ENCODE measurements at regions not wholly inside any gene's neighbourhood (a gene's known extent, or its start where the extent isn't known, plus 50 kb on each side); places are given as distances from the start of the nearest gene placed in this dataset.

DNA sequence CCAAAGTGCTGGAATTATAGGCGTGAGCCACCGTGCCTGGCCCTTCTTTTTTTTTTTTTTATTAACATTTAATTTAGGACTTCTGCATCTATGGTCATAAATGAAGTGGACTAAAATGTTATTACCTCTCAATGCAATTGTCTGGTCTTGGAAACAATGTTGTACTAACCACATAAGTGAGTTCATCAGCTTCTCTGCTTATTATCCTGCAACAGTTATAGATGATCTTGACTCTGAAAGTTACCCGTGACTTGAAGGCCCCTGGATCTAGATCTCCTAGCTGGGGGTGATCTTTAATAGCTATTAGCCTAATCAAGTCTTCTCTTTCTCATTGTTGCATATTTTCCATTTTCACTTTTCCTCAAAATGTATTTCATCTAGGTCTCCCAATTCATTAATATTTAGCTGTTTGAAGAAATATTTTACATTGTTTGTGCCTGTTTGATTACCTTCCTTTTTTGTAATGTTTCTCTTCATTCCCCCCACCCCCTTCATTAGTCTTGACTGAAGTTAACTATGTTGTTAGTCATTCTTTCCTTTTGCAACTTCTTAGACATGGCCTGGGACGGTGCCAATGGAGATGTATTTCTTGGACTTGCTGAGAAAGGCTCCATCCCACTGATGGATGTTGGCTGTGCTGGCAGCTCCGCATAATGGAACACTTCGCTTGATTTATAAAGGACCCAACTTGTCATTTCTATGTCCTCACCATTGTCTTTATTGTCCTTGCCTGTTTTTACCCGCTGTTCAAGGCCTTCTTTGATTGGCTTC, 141.6 kb upstream of the RIOK3 start:
- peak; percentile 54 for DNase-seq (ENCODE audit: low spot score)
- Histone ChIP-seq H3K9me2 (replicated peaks; ENCODE audit: insufficient read depth) (no peaks in the 10 kb centered on the region), H2AFZ (no peak overlapping the region), H3K36me3 (replicated peaks; ENCODE audit: insufficient read depth, low read depth) (no peaks in the 10 kb centered on the region), H3K27ac (no peak overlapping the region), H3K27me3 (no peaks in the 10 kb centered on the region), H3K79me2 (no peaks in the 10 kb centered on the region), H3K4me3 (no peak overlapping the region), H4K20me1 (ENCODE audit: insufficient read depth, poor library complexity, severe bottlenecking) (no peaks in the 10 kb centered on the region), H3K4me2 (no peak overlapping the region), H3K9me3 (ENCODE audit: low read depth) (no peaks in the 10 kb centered on the region), H3K4me1 (ENCODE audit: insufficient read depth) (no peaks in the 10 kb centered on the region)
- 91% methylated on average over 7 of the region's 7 CpGs for WGBS (ENCODE audit: low lambda C conversion rate, missing lambda C conversion rate)
- TF ChIP-seq EZH2phosphoT487 (IDR thresholded peaks at IDR 0.05; ENCODE audit: low read depth, severe bottlenecking, unreplicated experiment) (no peak), EZH2 (IDR thresholded peaks at IDR 0.05; ENCODE audit: borderline replicate concordance) (no peak)
- TF ChIP-seq, protein P1, sequence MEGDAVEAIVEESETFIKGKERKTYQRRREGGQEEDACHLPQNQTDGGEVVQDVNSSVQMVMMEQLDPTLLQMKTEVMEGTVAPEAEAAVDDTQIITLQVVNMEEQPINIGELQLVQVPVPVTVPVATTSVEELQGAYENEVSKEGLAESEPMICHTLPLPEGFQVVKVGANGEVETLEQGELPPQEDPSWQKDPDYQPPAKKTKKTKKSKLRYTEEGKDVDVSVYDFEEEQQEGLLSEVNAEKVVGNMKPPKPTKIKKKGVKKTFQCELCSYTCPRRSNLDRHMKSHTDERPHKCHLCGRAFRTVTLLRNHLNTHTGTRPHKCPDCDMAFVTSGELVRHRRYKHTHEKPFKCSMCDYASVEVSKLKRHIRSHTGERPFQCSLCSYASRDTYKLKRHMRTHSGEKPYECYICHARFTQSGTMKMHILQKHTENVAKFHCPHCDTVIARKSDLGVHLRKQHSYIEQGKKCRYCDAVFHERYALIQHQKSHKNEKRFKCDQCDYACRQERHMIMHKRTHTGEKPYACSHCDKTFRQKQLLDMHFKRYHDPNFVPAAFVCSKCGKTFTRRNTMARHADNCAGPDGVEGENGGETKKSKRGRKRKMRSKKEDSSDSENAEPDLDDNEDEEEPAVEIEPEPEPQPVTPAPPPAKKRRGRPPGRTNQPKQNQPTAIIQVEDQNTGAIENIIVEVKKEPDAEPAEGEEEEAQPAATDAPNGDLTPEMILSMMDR (IDR thresholded peaks at IDR 0.05; ENCODE audit: poor library complexity), result no peak

DNA sequence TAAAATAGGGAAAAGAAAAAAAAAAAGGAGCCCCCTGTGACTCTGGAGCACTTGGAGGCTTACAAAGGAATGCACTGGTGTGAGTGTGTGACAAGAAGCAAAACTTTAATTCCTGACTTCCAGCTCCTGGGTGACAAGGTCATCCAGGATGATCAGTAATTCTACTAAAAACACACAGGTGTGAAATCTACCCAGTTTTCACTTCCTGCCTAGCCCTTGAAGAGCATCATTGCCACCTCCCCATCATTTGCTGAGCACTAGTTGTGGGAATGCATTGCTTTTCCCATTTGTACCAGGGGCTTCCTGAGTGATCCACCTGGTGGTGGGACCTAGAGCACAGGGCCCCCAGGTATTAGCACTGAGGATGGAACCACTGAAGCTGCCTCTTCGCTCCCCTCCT, 139.7 kb upstream of the RIOK3 start:
- Histone ChIP-seq H3K4me2 (no peak overlapping the region), H3K27me3 (no peaks in the 10 kb centered on the region), H4K20me1 (ENCODE audit: insufficient read depth, poor library complexity, severe bottlenecking) (no peaks in the 10 kb centered on the region), H3K9me2 (replicated peaks; ENCODE audit: insufficient read depth) (no peaks in the 10 kb centered on the region), H3K36me3 (replicated peaks; ENCODE audit: insufficient read depth, low read depth) (no peaks in the 10 kb centered on the region), H3K9me3 (ENCODE audit: low read depth) (no peaks in the 10 kb centered on the region), H3K79me2 (no peaks in the 10 kb centered on the region), H3K4me3 (no peak overlapping the region), H2AFZ (no peak overlapping the region), H3K27ac (no peak overlapping the region), H3K4me1 (ENCODE audit: insufficient read depth) (no peaks in the 10 kb centered on the region)
- no peak for DNase-seq (ENCODE audit: low spot score)
- TF ChIP-seq, protein P1 (IDR thresholded peaks at IDR 0.05; ENCODE audit: poor library complexity), result no peak
- no peak for TF ChIP-seq EZH2phosphoT487 (IDR thresholded peaks at IDR 0.05; ENCODE audit: low read depth, severe bottlenecking, unreplicated experiment)
- TF ChIP-seq EZH2 (IDR thresholded peaks at IDR 0.05; ENCODE audit: borderline replicate concordance), result no peak
- 88% methylated on average over 1 of the region's 1 CpG for WGBS (ENCODE audit: low lambda C conversion rate, missing lambda C conversion rate)

GRCh38 chr18:23314672-23315071, 138.4 kb upstream of the RIOK3 start:
- H3K9me3 ChIP-seq (ENCODE audit: low read depth), result no peaks in the 10 kb centered on the region
- no peak overlapping the region for H3K4me3 ChIP-seq
- no peaks in the 10 kb centered on the region for H3K4me1 ChIP-seq (ENCODE audit: insufficient read depth)
- no peak overlapping the region for H2AFZ ChIP-seq
- H3K27me3 ChIP-seq, result no peaks in the 10 kb centered on the region
- TF ChIP-seq, protein P1 (IDR thresholded peaks at IDR 0.05; ENCODE audit: poor library complexity), result no peak
- TF ChIP-seq EZH2phosphoT487 (IDR thresholded peaks at IDR 0.05; ENCODE audit: low read depth, severe bottlenecking, unreplicated experiment), result no peak
- TF ChIP-seq EZH2 (IDR thresholded peaks at IDR 0.05; ENCODE audit: borderline replicate concordance), result no peak
- H3K79me2 ChIP-seq, result no peaks in the 10 kb centered on the region
- no peaks in the 10 kb centered on the region for H4K20me1 ChIP-seq (ENCODE audit: insufficient read depth, poor library complexity, severe bottlenecking)
- WGBS (ENCODE audit: low lambda C conversion rate, missing lambda C conversion rate), result 74% methylated on average over 4 of the region's 4 CpGs
- no peaks in the 10 kb centered on the region for H3K36me3 ChIP-seq (replicated peaks; ENCODE audit: insufficient read depth, low read depth)
- H3K9me2 ChIP-seq (replicated peaks; ENCODE audit: insufficient read depth), result no peaks in the 10 kb centered on the region
- H3K27ac ChIP-seq, result no peak overlapping the region
- H3K4me2 ChIP-seq, result no peak overlapping the region
- DNase-seq (ENCODE audit: low spot score), result no peak
